ENCODE measurements at regions not wholly inside any gene's neighbourhood (a gene's known extent, or its start where the extent isn't known, plus 50 kb on each side); places are given as distances from the start of the nearest gene placed in this dataset.

DNA sequence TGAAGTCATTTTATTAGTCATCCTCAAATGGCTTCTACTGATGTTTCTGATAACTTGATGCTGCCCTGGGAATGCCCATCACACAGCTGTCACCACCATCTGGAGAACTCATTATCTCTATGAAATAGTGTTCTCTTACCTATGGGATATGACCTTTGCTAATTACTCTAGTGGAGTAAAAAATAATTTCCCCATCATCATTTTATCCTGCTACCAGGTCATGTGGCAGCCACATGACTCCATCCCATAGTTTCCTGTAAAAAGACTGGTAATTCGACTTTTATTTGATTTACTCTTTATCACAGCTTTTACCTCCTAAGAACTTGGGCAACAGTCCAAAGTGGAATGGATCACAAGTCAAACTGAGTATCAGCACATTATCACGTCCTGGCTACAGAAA, 76.1 kb upstream of the USP25 start:
- Histone ChIP-seq H2AFZ (ENCODE audit: low read depth, low read length) (no peak overlapping the region), H3K27me3 (ENCODE audit: insufficient read depth, low read length) (no peaks in the 10 kb centered on the region), H4K20me1 (ENCODE audit: insufficient read depth, low read length) (no peaks in the 10 kb centered on the region), H3K9me3 (ENCODE audit: insufficient read depth, low read depth, low read length) (no peaks in the 10 kb centered on the region), H3K79me2 (ENCODE audit: insufficient read depth, low read length) (no peaks in the 10 kb centered on the region), H3K36me3 (ENCODE audit: insufficient read depth, low read length) (no peaks in the 10 kb centered on the region), H3K4me3 (ENCODE audit: insufficient read depth, low read depth, low read length) (no peak overlapping the region), H3K9ac (ENCODE audit: low read length) (no peak overlapping the region), H3K4me1 (ENCODE audit: insufficient read depth, low read length) (no peaks in the 10 kb centered on the region), H3K27ac (ENCODE audit: low read depth, low read length) (no peak overlapping the region), H3K4me2 (ENCODE audit: low read length) (no peak overlapping the region)
- Mint-ChIP-seq H3K4me3 (ENCODE audit: unreplicated experiment) (no peak overlapping the region), H3K27ac (ENCODE audit: unreplicated experiment) (no peak overlapping the region), H3K27me3 (ENCODE audit: low read depth, unreplicated experiment) (no peaks in the 10 kb centered on the region), H3K36me3 (ENCODE audit: low read depth, unreplicated experiment) (no peaks in the 10 kb centered on the region), H3K9me3 (ENCODE audit: unreplicated experiment) (peaks cover 3% of the 10 kb centered on the region), H3K4me1 (ENCODE audit: low read depth, unreplicated experiment) (no peaks in the 10 kb centered on the region)
- no peak for DNase-seq (ENCODE audit: low read depth)
- TF ChIP-seq, protein P1, sequence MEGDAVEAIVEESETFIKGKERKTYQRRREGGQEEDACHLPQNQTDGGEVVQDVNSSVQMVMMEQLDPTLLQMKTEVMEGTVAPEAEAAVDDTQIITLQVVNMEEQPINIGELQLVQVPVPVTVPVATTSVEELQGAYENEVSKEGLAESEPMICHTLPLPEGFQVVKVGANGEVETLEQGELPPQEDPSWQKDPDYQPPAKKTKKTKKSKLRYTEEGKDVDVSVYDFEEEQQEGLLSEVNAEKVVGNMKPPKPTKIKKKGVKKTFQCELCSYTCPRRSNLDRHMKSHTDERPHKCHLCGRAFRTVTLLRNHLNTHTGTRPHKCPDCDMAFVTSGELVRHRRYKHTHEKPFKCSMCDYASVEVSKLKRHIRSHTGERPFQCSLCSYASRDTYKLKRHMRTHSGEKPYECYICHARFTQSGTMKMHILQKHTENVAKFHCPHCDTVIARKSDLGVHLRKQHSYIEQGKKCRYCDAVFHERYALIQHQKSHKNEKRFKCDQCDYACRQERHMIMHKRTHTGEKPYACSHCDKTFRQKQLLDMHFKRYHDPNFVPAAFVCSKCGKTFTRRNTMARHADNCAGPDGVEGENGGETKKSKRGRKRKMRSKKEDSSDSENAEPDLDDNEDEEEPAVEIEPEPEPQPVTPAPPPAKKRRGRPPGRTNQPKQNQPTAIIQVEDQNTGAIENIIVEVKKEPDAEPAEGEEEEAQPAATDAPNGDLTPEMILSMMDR (IDR thresholded peaks at IDR 0.05; ENCODE audit: insufficient read depth, low read depth, low read length) = no peak
- TF ChIP-seq EZH2 (IDR thresholded peaks at IDR 0.05; ENCODE audit: insufficient read depth, low read length) = no peak
- FAIRE-seq = no peak

DNA sequence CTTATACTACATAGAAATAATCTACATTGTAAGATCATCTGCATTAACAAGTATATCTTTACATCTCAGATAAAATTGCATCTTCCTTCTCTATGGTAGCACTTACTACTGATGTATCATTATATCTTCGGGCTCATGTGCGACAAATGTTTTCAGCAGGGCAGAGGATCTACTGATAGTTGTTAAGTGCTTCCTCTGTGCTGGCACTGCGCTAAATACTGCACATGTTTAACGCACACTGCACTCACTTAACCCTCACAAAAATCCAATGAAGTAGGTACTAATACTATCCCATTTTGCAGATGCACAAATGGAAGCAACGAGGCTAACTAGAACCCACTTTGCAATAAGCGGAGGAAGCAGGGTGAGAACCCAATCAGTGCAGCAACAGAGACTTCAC, 75.6 kb upstream of the USP25 start:
- no peaks in the 10 kb centered on the region for H3K9me3 ChIP-seq (ENCODE audit: insufficient read depth, low read depth, low read length)
- DNase-seq (ENCODE audit: low read depth) (no peak), FAIRE-seq (no peak)
- no peaks in the 10 kb centered on the region for H3K4me1 Mint-ChIP-seq (ENCODE audit: low read depth, unreplicated experiment)
- no peaks in the 10 kb centered on the region for H3K27me3 Mint-ChIP-seq (ENCODE audit: low read depth, unreplicated experiment)
- H3K27ac Mint-ChIP-seq (ENCODE audit: unreplicated experiment) = no peak overlapping the region
- H3K4me3 ChIP-seq (ENCODE audit: insufficient read depth, low read depth, low read length) = no peak overlapping the region
- H3K79me2 ChIP-seq (ENCODE audit: insufficient read depth, low read length) = no peaks in the 10 kb centered on the region
- no peak overlapping the region for H3K4me3 Mint-ChIP-seq (ENCODE audit: unreplicated experiment)
- H3K36me3 ChIP-seq (ENCODE audit: insufficient read depth, low read length) = no peaks in the 10 kb centered on the region
- no peak overlapping the region for H3K27ac ChIP-seq (ENCODE audit: low read depth, low read length)
- H3K9me3 Mint-ChIP-seq (ENCODE audit: unreplicated experiment) = peaks cover 3% of the 10 kb centered on the region
- H3K4me2 ChIP-seq (ENCODE audit: low read length) = no peak overlapping the region
- H2AFZ ChIP-seq (ENCODE audit: low read depth, low read length) = no peak overlapping the region
- H4K20me1 ChIP-seq (ENCODE audit: insufficient read depth, low read length) = no peaks in the 10 kb centered on the region
- no peaks in the 10 kb centered on the region for H3K4me1 ChIP-seq (ENCODE audit: insufficient read depth, low read length)
- H3K9ac ChIP-seq (ENCODE audit: low read length) = no peak overlapping the region
- no peak for TF ChIP-seq EZH2 (IDR thresholded peaks at IDR 0.05; ENCODE audit: insufficient read depth, low read length)
- TF ChIP-seq, protein P1 (IDR thresholded peaks at IDR 0.05; ENCODE audit: insufficient read depth, low read depth, low read length) = no peak
- no peaks in the 10 kb centered on the region for H3K36me3 Mint-ChIP-seq (ENCODE audit: low read depth, unreplicated experiment)
- H3K27me3 ChIP-seq (ENCODE audit: insufficient read depth, low read length) = no peaks in the 10 kb centered on the region

DNA sequence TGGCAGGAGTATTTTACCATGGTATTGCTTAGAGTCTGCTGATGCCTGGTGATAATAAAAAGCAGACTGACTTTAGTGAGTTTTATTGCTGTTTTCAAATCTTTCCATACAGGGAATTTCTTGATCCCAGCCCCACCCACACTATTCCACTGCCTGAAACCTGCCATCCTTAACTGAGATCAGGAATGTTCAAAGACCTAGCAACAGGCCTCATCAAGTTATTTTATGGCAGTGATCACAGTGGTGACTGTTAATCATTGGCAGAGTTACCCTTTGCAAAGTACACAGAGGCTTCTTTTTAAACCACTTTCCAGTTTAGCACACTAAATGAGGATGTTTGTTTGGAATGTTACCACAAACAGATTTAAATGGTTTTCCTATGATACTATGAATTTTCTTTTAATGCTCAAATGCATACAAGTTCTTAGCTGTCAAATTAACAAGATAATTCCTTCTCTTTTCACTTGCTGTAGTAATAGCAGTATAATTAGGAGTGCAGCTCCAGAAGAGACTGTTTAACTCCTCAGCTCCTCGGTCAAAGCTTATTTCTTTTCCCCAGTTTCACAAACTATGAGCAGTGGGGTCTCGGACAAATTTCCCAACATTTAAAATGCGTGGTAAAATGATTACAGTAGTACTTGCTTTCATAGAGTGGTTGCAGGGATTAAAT, 69.9 kb upstream of the USP25 start:
- H3K4me3 Mint-ChIP-seq (ENCODE audit: unreplicated experiment) = no peak overlapping the region

More for the DNA sequence above, 69.9 kb upstream of the USP25 start:
- TF ChIP-seq, protein P1 (IDR thresholded peaks at IDR 0.05; ENCODE audit: insufficient read depth, low read depth, low read length) = no peak
- TF ChIP-seq EZH2 (IDR thresholded peaks at IDR 0.05; ENCODE audit: insufficient read depth, low read length) = no peak
- H3K36me3 ChIP-seq (ENCODE audit: insufficient read depth, low read length) = no peaks in the 10 kb centered on the region
- no peak overlapping the region for H3K4me2 ChIP-seq (ENCODE audit: low read length)
- no peak overlapping the region for H3K4me3 ChIP-seq (ENCODE audit: insufficient read depth, low read depth, low read length)
- Mint-ChIP-seq H3K27me3 (ENCODE audit: low read depth, unreplicated experiment) (no peaks in the 10 kb centered on the region), H3K27ac (ENCODE audit: unreplicated experiment) (peak overlapping the region; percentile 34), H3K36me3 (ENCODE audit: low read depth, unreplicated experiment) (peaks cover 3% of the 10 kb centered on the region), H3K4me1 (ENCODE audit: low read depth, unreplicated experiment) (peaks cover 9% of the 10 kb centered on the region), H3K9me3 (ENCODE audit: unreplicated experiment) (peaks cover 3% of the 10 kb centered on the region)
- H3K27me3 ChIP-seq (ENCODE audit: insufficient read depth, low read length) = no peaks in the 10 kb centered on the region
- no peak overlapping the region for H2AFZ ChIP-seq (ENCODE audit: low read depth, low read length)
- no peak overlapping the region for H3K9ac ChIP-seq (ENCODE audit: low read length)
- H3K4me1 ChIP-seq (ENCODE audit: insufficient read depth, low read length) = no peaks in the 10 kb centered on the region
- DNase-seq (ENCODE audit: low read depth) (no peak), FAIRE-seq (no peak)
- no peaks in the 10 kb centered on the region for H3K9me3 ChIP-seq (ENCODE audit: insufficient read depth, low read depth, low read length)
- H3K27ac ChIP-seq (ENCODE audit: low read depth, low read length) = no peak overlapping the region
- H4K20me1 ChIP-seq (ENCODE audit: insufficient read depth, low read length) = no peaks in the 10 kb centered on the region
- H3K79me2 ChIP-seq (ENCODE audit: insufficient read depth, low read length) = no peaks in the 10 kb centered on the region

Data from astrocyte (in vitro differentiated cells and primary cell).